ENCODE measurements at regions not wholly inside any gene's neighbourhood (a gene's known extent, or its start where the extent isn't known, plus 50 kb on each side); places are given as distances from the start of the nearest gene placed in this dataset.
A peak's percentile ranks its signal among the peaks of the same experiment; 100 is the strongest.

DNA sequence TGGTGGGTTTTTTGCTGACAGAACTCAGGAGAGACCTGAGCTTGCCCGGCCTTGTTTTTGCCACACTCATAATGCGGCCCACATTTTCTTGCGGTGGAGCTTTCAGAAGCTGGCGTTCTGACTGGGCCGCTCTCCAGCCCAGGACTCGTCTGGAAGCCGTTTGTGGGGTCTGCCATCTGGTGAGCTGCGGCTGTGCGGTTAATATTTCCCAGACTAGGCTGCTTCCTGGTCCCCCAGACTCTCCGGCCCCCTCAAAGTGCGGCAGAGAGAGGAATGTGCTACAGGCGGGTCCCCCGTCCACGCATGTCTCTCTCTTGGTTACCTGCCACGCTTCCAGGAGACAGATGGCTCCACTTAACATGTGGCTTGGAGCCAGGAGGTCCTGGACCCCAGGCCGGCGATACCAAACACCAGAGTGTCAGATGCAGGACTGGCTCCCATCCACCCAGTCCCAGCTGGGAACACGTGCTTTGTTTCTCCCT is 128.9 kb upstream of the PMEPA1 start:
- no peak overlapping the region for H2AFZ ChIP-seq (ENCODE audit: low read length)
- no peaks in the 10 kb centered on the region for H3K9me2 ChIP-seq (replicated peaks; ENCODE audit: low read depth, low read length)
- no peaks in the 10 kb centered on the region for H3K79me2 ChIP-seq (ENCODE audit: insufficient read depth, low read length)

DNA sequence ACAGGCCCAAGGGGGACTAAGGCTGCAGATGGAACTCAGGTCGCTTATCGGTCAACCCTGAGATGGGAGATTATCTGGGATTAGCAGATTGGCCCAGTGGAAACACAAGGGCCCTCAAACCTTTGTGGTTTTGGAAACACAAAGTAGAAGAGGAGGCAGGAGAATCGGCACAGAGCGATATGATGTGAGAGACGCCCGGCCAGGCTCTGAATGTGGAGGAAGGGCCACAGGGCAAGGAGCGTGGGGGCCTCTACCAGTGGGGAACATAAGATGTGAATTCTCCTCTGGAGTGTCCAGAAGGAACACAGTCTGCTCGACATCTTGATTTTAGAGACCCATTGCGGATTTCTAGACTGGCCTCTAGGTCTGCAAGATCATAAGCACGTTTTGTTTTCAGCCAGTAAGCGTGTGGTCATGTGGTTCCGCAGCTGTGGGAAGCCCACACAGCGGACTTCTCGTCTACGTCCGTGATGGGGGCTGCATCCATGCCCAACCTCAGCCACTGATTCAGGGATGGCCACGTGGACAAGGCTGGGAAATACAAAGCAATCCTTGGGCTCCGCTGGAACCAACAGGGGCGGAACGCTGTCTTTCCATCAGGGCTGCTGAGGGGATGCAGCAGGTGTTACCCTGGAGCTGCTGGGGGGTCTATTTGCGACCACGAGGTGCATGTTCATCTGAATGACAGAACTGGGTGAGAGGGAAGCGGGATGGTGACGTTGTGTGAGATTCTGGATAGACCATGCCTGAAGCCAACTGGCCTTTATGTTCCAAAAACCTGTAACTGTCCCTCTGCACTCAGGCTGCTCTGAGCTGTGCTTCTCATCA is 127.6 kb upstream of the PMEPA1 start:
- peak overlapping the region; percentile 65 for H3K9ac ChIP-seq (ENCODE audit: low read depth, low read length, poor library complexity, severe bottlenecking)
- TF ChIP-seq, protein P1, sequence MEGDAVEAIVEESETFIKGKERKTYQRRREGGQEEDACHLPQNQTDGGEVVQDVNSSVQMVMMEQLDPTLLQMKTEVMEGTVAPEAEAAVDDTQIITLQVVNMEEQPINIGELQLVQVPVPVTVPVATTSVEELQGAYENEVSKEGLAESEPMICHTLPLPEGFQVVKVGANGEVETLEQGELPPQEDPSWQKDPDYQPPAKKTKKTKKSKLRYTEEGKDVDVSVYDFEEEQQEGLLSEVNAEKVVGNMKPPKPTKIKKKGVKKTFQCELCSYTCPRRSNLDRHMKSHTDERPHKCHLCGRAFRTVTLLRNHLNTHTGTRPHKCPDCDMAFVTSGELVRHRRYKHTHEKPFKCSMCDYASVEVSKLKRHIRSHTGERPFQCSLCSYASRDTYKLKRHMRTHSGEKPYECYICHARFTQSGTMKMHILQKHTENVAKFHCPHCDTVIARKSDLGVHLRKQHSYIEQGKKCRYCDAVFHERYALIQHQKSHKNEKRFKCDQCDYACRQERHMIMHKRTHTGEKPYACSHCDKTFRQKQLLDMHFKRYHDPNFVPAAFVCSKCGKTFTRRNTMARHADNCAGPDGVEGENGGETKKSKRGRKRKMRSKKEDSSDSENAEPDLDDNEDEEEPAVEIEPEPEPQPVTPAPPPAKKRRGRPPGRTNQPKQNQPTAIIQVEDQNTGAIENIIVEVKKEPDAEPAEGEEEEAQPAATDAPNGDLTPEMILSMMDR (conservative IDR thresholded peaks at IDR 0.05; ENCODE audit: low read length), result no peak
- TF ChIP-seq EZH2phosphoT487 (IDR thresholded peaks at IDR 0.05; ENCODE audit: borderline replicate concordance), result no peak
- H3K9me3 ChIP-seq (ENCODE audit: insufficient read depth, low read depth, low read length), result no peaks in the 10 kb centered on the region
- no peaks in the 10 kb centered on the region for H3K36me3 ChIP-seq (ENCODE audit: insufficient read depth, low read length)
- no peaks in the 10 kb centered on the region for H3K79me2 ChIP-seq (ENCODE audit: insufficient read depth, low read length)
- no peaks in the 10 kb centered on the region for H3K9me2 ChIP-seq (replicated peaks; ENCODE audit: low read depth, low read length)
- peaks cover 23% of the 10 kb centered on the region for H3K4me1 ChIP-seq (ENCODE audit: insufficient read depth, low read length, poor library complexity, severe bottlenecking)
- H2AFZ ChIP-seq (ENCODE audit: low read length), result no peak overlapping the region
- H3K4me3 ChIP-seq (ENCODE audit: low read length, poor library complexity, severe bottlenecking), result peak overlapping the region; percentile 4
- H3K27me3 ChIP-seq (ENCODE audit: insufficient read depth, low read length, poor library complexity, severe bottlenecking), result no peaks in the 10 kb centered on the region
- H4K20me1 ChIP-seq (ENCODE audit: insufficient read depth, low read length, poor library complexity, severe bottlenecking), result no peaks in the 10 kb centered on the region
- peak overlapping the region; percentile 16 for H3K4me2 ChIP-seq (ENCODE audit: low read depth, low read length, poor library complexity, severe bottlenecking)
- H3F3A ChIP-seq (ENCODE audit: low read depth), result no peaks in the 10 kb centered on the region

More for the DNA sequence above, 128.9 kb upstream of the PMEPA1 start:
- Histone ChIP-seq H3K36me3 (ENCODE audit: insufficient read depth, low read length) (no peaks in the 10 kb centered on the region), H3K4me2 (ENCODE audit: low read depth, low read length, poor library complexity, severe bottlenecking) (peak overlapping the region; percentile 27), H4K20me1 (ENCODE audit: insufficient read depth, low read length, poor library complexity, severe bottlenecking) (no peaks in the 10 kb centered on the region), H3K9ac (ENCODE audit: low read depth, low read length, poor library complexity, severe bottlenecking) (peak overlapping the region; percentile 65), H3K9me3 (ENCODE audit: insufficient read depth, low read depth, low read length) (no peaks in the 10 kb centered on the region), H3K27me3 (ENCODE audit: insufficient read depth, low read length, poor library complexity, severe bottlenecking) (no peaks in the 10 kb centered on the region), H3K4me1 (ENCODE audit: insufficient read depth, low read length, poor library complexity, severe bottlenecking) (peaks cover 23% of the 10 kb centered on the region), H3F3A (ENCODE audit: low read depth) (no peaks in the 10 kb centered on the region), H3K4me3 (ENCODE audit: low read length, poor library complexity, severe bottlenecking) (no peak overlapping the region)
- TF ChIP-seq, protein P1 (conservative IDR thresholded peaks at IDR 0.05; ENCODE audit: low read length), result no peak
- no peak for TF ChIP-seq EZH2phosphoT487 (IDR thresholded peaks at IDR 0.05; ENCODE audit: borderline replicate concordance)

DNA sequence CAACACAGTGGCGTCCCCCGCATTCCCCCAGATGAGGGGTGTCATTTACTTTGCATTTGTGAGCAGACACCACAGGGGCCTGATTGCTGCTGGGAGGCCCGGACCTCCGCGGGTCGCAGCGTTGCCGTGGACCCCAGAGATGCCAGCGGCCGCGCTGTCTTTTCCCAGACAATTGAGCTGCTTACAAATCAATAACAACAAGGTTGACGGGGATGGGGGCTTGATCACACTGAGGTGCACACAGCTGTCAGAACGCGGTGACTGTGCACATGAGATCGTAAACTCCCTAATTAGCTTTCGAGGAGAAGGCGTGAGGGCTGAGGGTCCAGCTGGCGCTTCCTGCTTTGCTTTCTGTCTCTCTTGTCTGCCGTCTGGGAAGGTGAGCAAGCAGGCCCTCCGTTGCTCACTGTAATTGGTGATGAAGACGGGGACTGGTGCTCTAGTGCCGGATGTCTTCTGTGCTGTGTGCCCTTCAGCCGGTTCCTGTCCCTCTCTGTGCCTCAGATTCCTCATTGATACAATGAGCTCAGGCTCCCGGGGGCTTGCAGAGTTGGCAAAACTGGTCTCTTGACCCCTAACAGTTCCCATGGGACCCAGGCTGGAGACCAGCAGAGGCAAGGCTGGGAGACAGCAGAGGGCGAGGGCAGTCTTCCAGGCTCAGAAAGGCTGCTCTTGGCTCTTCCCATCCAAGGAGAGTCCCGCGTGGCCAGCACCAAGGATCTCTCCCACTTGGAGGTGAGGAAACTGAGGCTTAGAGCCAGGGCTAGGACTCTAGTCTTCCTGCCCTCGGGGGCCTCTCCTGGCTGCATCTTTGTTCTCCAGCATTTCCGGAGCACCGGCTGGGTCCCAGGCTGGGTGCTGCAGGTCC is 126.0 kb upstream of the PMEPA1 start:
- Histone ChIP-seq H3K9ac (ENCODE audit: low read depth, low read length, poor library complexity, severe bottlenecking) (no peak overlapping the region), H4K20me1 (ENCODE audit: insufficient read depth, low read length, poor library complexity, severe bottlenecking) (no peaks in the 10 kb centered on the region), H3K79me2 (ENCODE audit: insufficient read depth, low read length) (no peaks in the 10 kb centered on the region), H3K4me3 (ENCODE audit: low read length, poor library complexity, severe bottlenecking) (no peak overlapping the region), H3K36me3 (ENCODE audit: insufficient read depth, low read length) (no peaks in the 10 kb centered on the region), H3K4me1 (ENCODE audit: insufficient read depth, low read length, poor library complexity, severe bottlenecking) (peaks cover 23% of the 10 kb centered on the region), H3F3A (ENCODE audit: low read depth) (no peaks in the 10 kb centered on the region), H3K9me2 (replicated peaks; ENCODE audit: low read depth, low read length) (no peaks in the 10 kb centered on the region), H2AFZ (ENCODE audit: low read length) (no peak overlapping the region), H3K27me3 (ENCODE audit: insufficient read depth, low read length, poor library complexity, severe bottlenecking) (no peaks in the 10 kb centered on the region), H3K9me3 (ENCODE audit: insufficient read depth, low read depth, low read length) (no peaks in the 10 kb centered on the region), H3K4me2 (ENCODE audit: low read depth, low read length, poor library complexity, severe bottlenecking) (no peak overlapping the region)
- TF ChIP-seq EZH2phosphoT487 (IDR thresholded peaks at IDR 0.05; ENCODE audit: borderline replicate concordance), result no peak
- TF ChIP-seq, protein P1 (conservative IDR thresholded peaks at IDR 0.05; ENCODE audit: low read length), result no peak
